Motor neuron (in vitro differentiated cells): ENCODE measurements at regions not wholly inside any gene's neighbourhood (a gene's known extent, or its start where the extent isn't known, plus 50 kb on each side); places are given as distances from the start of the nearest gene placed in this dataset.

Experiments
- ATAC-seq, 8 experiments: fragments of 200-7000 bp; cut with Tn5 transposase; replicated peaks in 6 of 8; 2 replicates each; pipeline ENCODE4 v1.8.0; 2021; ENCODE audit warnings: mild to moderate bottlenecking in 8 of 8, moderate library complexity in 8 of 8
- H3K27ac ChIP-seq, 2 donors: fragments of 250-450 bp; sonication (Bioruptor Pico); 2 replicates each; pipeline ENCODE4 v1.9.0; 2021; ENCODE audit warnings: antibody characterized with exemption in 2 of 2, mild to moderate bottlenecking in 2 of 2, moderate library complexity in 1 of 2
- H3K4me1 ChIP-seq, 2 donors: fragments of 250-450 bp; sonication (Bioruptor Pico); replicated peaks in 1 of 2; 2 replicates each; pipeline ENCODE4 v1.6.1; 2021; ENCODE audit warnings: antibody characterized with exemption in 2 of 2, mild to moderate bottlenecking in 2 of 2, moderate library complexity in 1 of 2
- H3K4me3 ChIP-seq, 5 donors: fragments of 250-450 bp; sonication (Bioruptor Pico); 2 replicates each; pipeline ENCODE4 v1.9.0; 2021; ENCODE audit warnings: antibody characterized with exemption in 5 of 5, mild to moderate bottlenecking in 5 of 5, moderate library complexity in 4 of 5
- WGBS, 10 experiments: fragments of 450-650 bp; shearing (Covaris generic); methylation state at CpG; one replicate each; pipeline ENCODE4 v1.0.0; 2022; 5-methylcytosine and 5-hydroxymethylcytosine counted together
- in situ Hi-C, 9 experiments: fragments of 400-800 bp; cut with MboI; loops; one replicate each; pipeline ENCODE4 v1.15.0; 2021; ENCODE audit warnings: low sequenced_read_pairs in 9 of 9, low pct_unique_long_range_greater_than_20kb in 2 of 9; ENCODE audit not compliant: unreplicated experiment in 9 of 9

GRCh38 chr4:62410371-62411003 lies 1210.4 kb downstream of the ADGRL3 start:
- WGBS, 10 experiments, result 0 to 100% (median 69%) methylated on average over 1 to 3 of the region's 3 CpGs; no CpG with 5 or more reads in 1 of the 10 experiments
- ATAC-seq, result no peak
- H3K4me1 ChIP-seq, result no peaks in the 10 kb centered on the region
- in situ Hi-C loops, result no loop called here
- H3K27ac ChIP-seq, result no peak overlapping the region
- H3K4me3 ChIP-seq, result no peak overlapping the region

GRCh38 chr4:62408454-62408853 lies 1208.3 kb downstream of the ADGRL3 start:
- Histone ChIP-seq H3K27ac (no peak overlapping the region), H3K4me3 (no peak overlapping the region), H3K4me1 (no peaks in the 10 kb centered on the region)
- no peak for ATAC-seq
- in situ Hi-C loops, result no loop called here

GRCh38 chr4:62407534-62407933 lies 1207.4 kb downstream of the ADGRL3 start:
- in situ Hi-C loops, result no loop called here

GRCh38 chr4:62402088-62402806 lies 1202.1 kb downstream of the ADGRL3 start:
- in situ Hi-C loops, result no loop called here
- H3K4me1 ChIP-seq, result peaks cover 0 to 6% of the 10 kb centered on the region in 2 donors
- H3K27ac ChIP-seq, result no peak overlapping the region
- ATAC-seq, result no peak
- H3K4me3 ChIP-seq, result no peak overlapping the region

More at GRCh38 chr4:62407534-62407933, 1207.4 kb downstream of the ADGRL3 start:
- H3K27ac ChIP-seq, result no peak overlapping the region
- WGBS, 10 experiments, result 0 to 100% (median 80%) methylated on average over 1 of the region's 1 CpG; no CpG with 5 or more reads in 3 of the 10 experiments
- no peaks in the 10 kb centered on the region for H3K4me1 ChIP-seq
- ATAC-seq, result no peak
- H3K4me3 ChIP-seq, result no peak overlapping the region

GRCh38 chr4:62399242-62399641 lies 1199.1 kb downstream of the ADGRL3 start:
- H3K4me3 ChIP-seq, result no peak overlapping the region
- WGBS, 10 experiments, result 11 to 100% (median 76%) methylated on average over 1 to 4 of the region's 4 CpGs; no CpG with 5 or more reads in 1 of the 10 experiments
- in situ Hi-C loops, result no loop called here
- no peak for ATAC-seq
- peaks cover 0 to 6% of the 10 kb centered on the region in 2 donors for H3K4me1 ChIP-seq
- H3K27ac ChIP-seq, result no peak overlapping the region

GRCh38 chr4:62398318-62398717 lies 1198.2 kb downstream of the ADGRL3 start:
- H3K4me3 ChIP-seq, result no peak overlapping the region
- WGBS, 10 experiments, result 10 to 100% (median 85%) methylated on average over 1 to 3 of the region's 3 CpGs; no CpG with 5 or more reads in 1 of the 10 experiments
- in situ Hi-C loops, result no loop called here
- H3K4me1 ChIP-seq, result peaks cover 0 to 6% of the 10 kb centered on the region in 2 donors
- H3K27ac ChIP-seq, result no peak overlapping the region
- no peak for ATAC-seq

- in situ Hi-C loops, result no loop called here
- Histone ChIP-seq H3K4me1 (no peaks in the 10 kb centered on the region), H3K27ac (no peak overlapping the region), H3K4me3 (no peak overlapping the region)
- ATAC-seq, result no peak
- WGBS, 10 experiments, result 0 to 67% (median 29%) methylated on average over 1 of the region's 1 CpG; no CpG with 5 or more reads in 2 of the 10 experiments
Measured at GRCh38 chr4:62394766-62395165, 1194.6 kb downstream of the ADGRL3 start.

- no peaks in the 10 kb centered on the region for H3K4me1 ChIP-seq
- no peak overlapping the region for H3K4me3 ChIP-seq
- in situ Hi-C loops, result no loop called here
- no peak overlapping the region for H3K27ac ChIP-seq
- WGBS, 10 experiments, result 0 to 100% (median 80%) methylated on average over 2 to 3 of the region's 3 CpGs
- no peak for ATAC-seq
Measured at GRCh38 chr4:62387808-62388207, 1187.7 kb downstream of the ADGRL3 start.

GRCh38 chr4:62377700-62378099 lies 1177.6 kb downstream of the ADGRL3 start:
- no peak for ATAC-seq
- H3K27ac ChIP-seq, result no peak overlapping the region
- no peak overlapping the region for H3K4me3 ChIP-seq
- in situ Hi-C loops, result no loop called here
- H3K4me1 ChIP-seq, result no peaks in the 10 kb centered on the region

- H3K27ac ChIP-seq, result no peak overlapping the region
- in situ Hi-C loops, result no loop called here
- no peak overlapping the region for H3K4me3 ChIP-seq
- no peaks in the 10 kb centered on the region for H3K4me1 ChIP-seq
- ATAC-seq, result no peak
Measured at GRCh38 chr4:62377245-62377644, 1177.1 kb downstream of the ADGRL3 start.

- Histone ChIP-seq H3K4me3 (no peak overlapping the region), H3K4me1 (no peaks in the 10 kb centered on the region), H3K27ac (no peak overlapping the region)
- ATAC-seq, result no peak
- in situ Hi-C loops, result no loop called here
Measured at GRCh38 chr4:62366939-62367338, 1166.8 kb downstream of the ADGRL3 start.

- Histone ChIP-seq H3K4me1 (no peaks in the 10 kb centered on the region), H3K27ac (no peak overlapping the region), H3K4me3 (no peak overlapping the region)
- ATAC-seq, result no peak
- in situ Hi-C loops, result no loop called here
- 14 to 100% (median 80%) methylated on average over 1 of the region's 1 CpG; no CpG with 5 or more reads in 4 of the 10 experiments for WGBS, 10 experiments
Measured at GRCh38 chr4:62360156-62360545, 1160.0 kb downstream of the ADGRL3 start.

- no peak for ATAC-seq
- in situ Hi-C loops, result no loop called here
- Histone ChIP-seq H3K4me1 (no peaks in the 10 kb centered on the region), H3K27ac (no peak overlapping the region), H3K4me3 (no peak overlapping the region)
- 0 to 100% (median 77%) methylated on average over 1 to 2 of the region's 2 CpGs for WGBS, 10 experiments
Measured at GRCh38 chr4:62359441-62360155, 1159.5 kb downstream of the ADGRL3 start.

GRCh38 chr4:62344915-62345314 lies 1144.8 kb downstream of the ADGRL3 start:
- H3K4me1 ChIP-seq, result no peaks in the 10 kb centered on the region
- no peak overlapping the region for H3K27ac ChIP-seq
- 0 to 92% (median 64%) methylated on average over 1 to 4 of the region's 4 CpGs; no CpG with 5 or more reads in 1 of the 10 experiments for WGBS, 10 experiments
- in situ Hi-C loops, result no loop called here
- ATAC-seq, result no peak
- no peak overlapping the region for H3K4me3 ChIP-seq
